Stomach (tissue), 4 donors: ENCODE measurements at regions not wholly inside any gene's neighbourhood (a gene's known extent, or its start where the extent isn't known, plus 50 kb on each side); places are given as distances from the start of the nearest gene placed in this dataset.

Source experiments
- CTCF ChIP-seq, 7 experiments: fragments of 450-650 bp in 4 of 7; fragments of 200-600 bp in 3 of 7; sonication (generic) in 3 of 7; IDR thresholded peaks; one replicate each; pipeline ENCODE4 v1.5.1; 2016 to 2019; ENCODE audit warnings: antibody characterized with exemption in 7 of 7, control low read depth in 2 of 7, mild to moderate bottlenecking in 1 of 7
- EP300 ChIP-seq: sonication (generic); formaldehyde crosslinking; IDR thresholded peaks from one replicate; pipeline ENCODE4 v1.6.1; 2017; ENCODE audit warnings: antibody characterized with exemption
- POLR2A ChIP-seq, 4 donors: fragments of 450-650 bp; IDR thresholded peaks; one replicate each; pipeline ENCODE4 v1.6.1; 2016; ENCODE audit warnings: antibody characterized with exemption in 4 of 4, control low read depth in 2 of 4, mild to moderate bottlenecking in 1 of 4, moderate library complexity in 1 of 4

GRCh38 chr5:174596429-174596828 lies 128.0 kb upstream of the MSX2 start:
- no peak for TF ChIP-seq POLR2A (IDR thresholded peaks at IDR 0.05)
- TF ChIP-seq CTCF (IDR thresholded peaks at IDR 0.05) = no peak
- TF ChIP-seq EP300 = no peak
